Activated T-cell treated with anti-CD3 and anti-CD28 coated beads, Interleukin-2, amount 50 U/mL, for 72 hours (primary cell): ENCODE measurements at regions not wholly inside any gene's neighbourhood (a gene's known extent, or its start where the extent isn't known, plus 50 kb on each side); places are given as distances from the start of the nearest gene placed in this dataset.
A peak's percentile ranks its signal among the peaks of the same experiment; 100 is the strongest.

Experiments used
- ATAC-seq, 2 donors: fragments of 150-1000 bp; cut with Tn5 transposase; replicated peaks in 1 of 2; 2 replicates each; pipeline ENCODE4 v1.10.0; 2021; ENCODE audit warnings: moderate library complexity in 2 of 2, mild to moderate bottlenecking in 1 of 2
- DNase-seq, 2 donors: peaks; one replicate each; pipeline ENCODE4 v3.0.0; 2021 to 2022; ENCODE audit warnings: mixed read lengths in 1 of 2
- H3K27ac Mint-ChIP-seq: one replicate; pipeline ENCODE4 v1.8.0; 2022; ENCODE audit warnings: mild to moderate bottlenecking, moderate library complexity, mixed read lengths
- H3K27me3 Mint-ChIP-seq: one replicate; pipeline ENCODE4 v1.8.0; 2022; ENCODE audit warnings: low read depth, mixed read lengths
- H3K36me3 Mint-ChIP-seq, 2 donors: one replicate each; pipeline ENCODE4 v1.8.0; 2022; ENCODE audit warnings: mixed read lengths in 2 of 2, mild to moderate bottlenecking in 1 of 2; ENCODE audit not compliant: insufficient read depth in 2 of 2
- H3K4me1 Mint-ChIP-seq: one replicate; pipeline ENCODE4 v1.8.0; 2022; ENCODE audit warnings: low read depth, mixed read lengths
- H3K4me3 Mint-ChIP-seq, 2 donors: one replicate each; pipeline ENCODE4 v1.8.0; 2022; ENCODE audit warnings: mild to moderate bottlenecking in 2 of 2, mixed read lengths in 2 of 2, moderate library complexity in 2 of 2
- H3K9me3 Mint-ChIP-seq, 2 donors: one replicate each; pipeline ENCODE4 v1.8.0; 2022; ENCODE audit warnings: mixed read lengths in 2 of 2

- Mint-ChIP-seq H3K27me3 (peaks cover 14% of the 10 kb centered on the region), H3K27ac (no peak overlapping the region), H3K4me3 (no peak overlapping the region), H3K36me3 (peaks cover 4 to 10% of the 10 kb centered on the region in 2 donors), H3K9me3 (peaks cover 10 to 13% of the 10 kb centered on the region in 2 donors), H3K4me1 (peaks cover 10% of the 10 kb centered on the region)
- ATAC-seq (peak; percentile 92 to 93), DNase-seq (peak in 1 of 2 donors; percentile 18)
These were observed 307.9 kb upstream of the RBMS3 start for GRCh38 chr3:28972921-28973320.

GRCh38 chr3:28973609-28974008 is 307.3 kb upstream of the RBMS3 start:
- no peak for ATAC-seq
- H3K4me1 Mint-ChIP-seq = peaks cover 10% of the 10 kb centered on the region
- peaks cover 9 to 12% of the 10 kb centered on the region in 2 donors for H3K9me3 Mint-ChIP-seq
- H3K4me3 Mint-ChIP-seq = no peak overlapping the region
- peaks cover 4 to 10% of the 10 kb centered on the region in 2 donors for H3K36me3 Mint-ChIP-seq
- peaks cover 19% of the 10 kb centered on the region for H3K27me3 Mint-ChIP-seq
- H3K27ac Mint-ChIP-seq = no peak overlapping the region
- DNase-seq = no peak

GRCh38 chr3:28978092-28978491 is 302.8 kb upstream of the RBMS3 start:
- Mint-ChIP-seq H3K27me3 (peaks cover 19% of the 10 kb centered on the region), H3K27ac (peak overlapping the region; percentile 28), H3K9me3 (peaks cover 2 to 3% of the 10 kb centered on the region in 2 donors), H3K4me3 (no peak overlapping the region), H3K36me3 (no peaks in the 10 kb centered on the region), H3K4me1 (peaks cover 15% of the 10 kb centered on the region)
- ATAC-seq = no peak
- no peak for DNase-seq

GRCh38 chr3:28980131-28980530 is 300.7 kb upstream of the RBMS3 start:
- Mint-ChIP-seq H3K4me1 (peaks cover 6% of the 10 kb centered on the region), H3K27ac (no peak overlapping the region), H3K27me3 (peaks cover 19% of the 10 kb centered on the region), H3K4me3 (no peak overlapping the region), H3K9me3 (peaks cover 0 to 3% of the 10 kb centered on the region in 2 donors), H3K36me3 (no peaks in the 10 kb centered on the region)
- ATAC-seq (no peak), DNase-seq (no peak)

GRCh38 chr3:28980631-28981030 is 300.2 kb upstream of the RBMS3 start:
- Mint-ChIP-seq H3K4me3 (no peak overlapping the region), H3K27me3 (peaks cover 19% of the 10 kb centered on the region), H3K9me3 (peaks cover 0 to 3% of the 10 kb centered on the region in 2 donors), H3K27ac (no peak overlapping the region), H3K36me3 (no peaks in the 10 kb centered on the region), H3K4me1 (peaks cover 6% of the 10 kb centered on the region)
- DNase-seq (no peak), ATAC-seq (peak; percentile 34 to 35)

GRCh38 chr3:28982906-28983305 is 298.0 kb upstream of the RBMS3 start:
- DNase-seq = no peak
- Mint-ChIP-seq H3K27me3 (peaks cover 5% of the 10 kb centered on the region), H3K4me3 (no peak overlapping the region), H3K4me1 (peaks cover 6% of the 10 kb centered on the region), H3K27ac (no peak overlapping the region), H3K9me3 (no peaks in the 10 kb centered on the region), H3K36me3 (no peaks in the 10 kb centered on the region)
- no peak for ATAC-seq

GRCh38 chr3:28986922-28987321 is 293.9 kb upstream of the RBMS3 start:
- no peaks in the 10 kb centered on the region for H3K27me3 Mint-ChIP-seq
- H3K4me3 Mint-ChIP-seq = no peak overlapping the region
- ATAC-seq (no peak), DNase-seq (no peak)
- H3K27ac Mint-ChIP-seq = no peak overlapping the region
- H3K4me1 Mint-ChIP-seq = peaks cover 12% of the 10 kb centered on the region
- no peaks in the 10 kb centered on the region for H3K36me3 Mint-ChIP-seq
- no peaks in the 10 kb centered on the region for H3K9me3 Mint-ChIP-seq

- Mint-ChIP-seq H3K4me3 (no peak overlapping the region), H3K27ac (no peak overlapping the region), H3K4me1 (peaks cover 12% of the 10 kb centered on the region), H3K27me3 (no peaks in the 10 kb centered on the region), H3K36me3 (peaks cover 0 to 4% of the 10 kb centered on the region in 2 donors), H3K9me3 (peaks cover 3 to 4% of the 10 kb centered on the region in 2 donors)
- DNase-seq (no peak), ATAC-seq (peak; percentile 65 to 75)
These were observed 291.2 kb upstream of the RBMS3 start for GRCh38 chr3:28989646-28990089.

- peaks cover 0 to 4% of the 10 kb centered on the region in 2 donors for H3K36me3 Mint-ChIP-seq
- no peak for DNase-seq
- no peak for ATAC-seq
- H3K4me1 Mint-ChIP-seq = peaks cover 11% of the 10 kb centered on the region
- H3K27ac Mint-ChIP-seq = no peak overlapping the region
- no peaks in the 10 kb centered on the region for H3K27me3 Mint-ChIP-seq
- no peak overlapping the region for H3K4me3 Mint-ChIP-seq
- peaks cover 5 to 7% of the 10 kb centered on the region in 2 donors for H3K9me3 Mint-ChIP-seq
These were observed 286.5 kb upstream of the RBMS3 start for GRCh38 chr3:28994161-28994905.

GRCh38 chr3:29004885-29005599 is 275.8 kb upstream of the RBMS3 start:
- DNase-seq (no peak), ATAC-seq (no peak)
- Mint-ChIP-seq H3K36me3 (no peaks in the 10 kb centered on the region), H3K4me1 (no peaks in the 10 kb centered on the region), H3K27me3 (no peaks in the 10 kb centered on the region), H3K4me3 (no peak overlapping the region), H3K27ac (no peak overlapping the region), H3K9me3 (peaks cover 0 to 4% of the 10 kb centered on the region in 2 donors)

GRCh38 chr3:29005862-29006261 is 275.0 kb upstream of the RBMS3 start:
- no peak overlapping the region for H3K4me3 Mint-ChIP-seq
- peaks cover 0 to 5% of the 10 kb centered on the region in 2 donors for H3K9me3 Mint-ChIP-seq
- no peak overlapping the region for H3K27ac Mint-ChIP-seq
- ATAC-seq (no peak), DNase-seq (no peak)
- H3K4me1 Mint-ChIP-seq = no peaks in the 10 kb centered on the region
- H3K27me3 Mint-ChIP-seq = no peaks in the 10 kb centered on the region
- no peaks in the 10 kb centered on the region for H3K36me3 Mint-ChIP-seq

GRCh38 chr3:29011441-29011840 is 269.4 kb upstream of the RBMS3 start:
- H3K27ac Mint-ChIP-seq = no peak overlapping the region
- peaks cover 0 to 5% of the 10 kb centered on the region in 2 donors for H3K9me3 Mint-ChIP-seq
- no peaks in the 10 kb centered on the region for H3K4me1 Mint-ChIP-seq
- ATAC-seq = no peak
- no peaks in the 10 kb centered on the region for H3K36me3 Mint-ChIP-seq
- DNase-seq = no peak
- no peaks in the 10 kb centered on the region for H3K27me3 Mint-ChIP-seq
- H3K4me3 Mint-ChIP-seq = no peak overlapping the region

GRCh38 chr3:29011966-29012365 is 268.9 kb upstream of the RBMS3 start:
- Mint-ChIP-seq H3K27me3 (no peaks in the 10 kb centered on the region), H3K4me3 (no peak overlapping the region), H3K36me3 (no peaks in the 10 kb centered on the region), H3K9me3 (peaks cover 0 to 5% of the 10 kb centered on the region in 2 donors), H3K27ac (no peak overlapping the region), H3K4me1 (no peaks in the 10 kb centered on the region)
- no peak for ATAC-seq
- no peak for DNase-seq
